Stomach (tissue), 4 donors: ENCODE measurements at regions not wholly inside any gene's neighbourhood (a gene's known extent, or its start where the extent isn't known, plus 50 kb on each side); places are given as distances from the start of the nearest gene placed in this dataset.

Experiments used
- CTCF ChIP-seq, 7 experiments: fragments of 450-650 bp in 4 of 7; fragments of 200-600 bp in 3 of 7; sonication (generic) in 3 of 7; IDR thresholded peaks; one replicate each; pipeline ENCODE4 v1.5.1; 2016 to 2019; ENCODE audit warnings: antibody characterized with exemption in 7 of 7, control low read depth in 2 of 7, mild to moderate bottlenecking in 1 of 7
- EP300 ChIP-seq: sonication (generic); formaldehyde crosslinking; IDR thresholded peaks from one replicate; pipeline ENCODE4 v1.6.1; 2017; ENCODE audit warnings: antibody characterized with exemption
- POLR2A ChIP-seq, 4 donors: fragments of 450-650 bp; IDR thresholded peaks; one replicate each; pipeline ENCODE4 v1.6.1; 2016; ENCODE audit warnings: antibody characterized with exemption in 4 of 4, control low read depth in 2 of 4, mild to moderate bottlenecking in 1 of 4, moderate library complexity in 1 of 4
- POLR2AphosphoS5 ChIP-seq, 3 donors: sonication (generic); formaldehyde crosslinking; IDR thresholded peaks; one replicate each; pipeline ENCODE4 v1.6.1; 2016; ENCODE audit warnings: antibody characterized with exemption in 3 of 3

GRCh38 chr1:56045477-56045876 is 533.9 kb downstream of the PLPP3 start:
- TF ChIP-seq CTCF (IDR thresholded peaks at IDR 0.05) (no peak), POLR2A (IDR thresholded peaks at IDR 0.05) (no peak), EP300 (no peak), POLR2AphosphoS5 (IDR thresholded peaks at IDR 0.05) (no peak)
